ENCODE measurements at regions not wholly inside any gene's neighbourhood (a gene's known extent, or its start where the extent isn't known, plus 50 kb on each side); places are given as distances from the start of the nearest gene placed in this dataset.
A peak's percentile ranks its signal among the peaks of the same experiment; 100 is the strongest.
"Not testable (repeated sequence)": the region's sequence is repeated elsewhere in the genome, so short reads cannot be mapped to it uniquely, and the experiment has no call there.

DNA sequence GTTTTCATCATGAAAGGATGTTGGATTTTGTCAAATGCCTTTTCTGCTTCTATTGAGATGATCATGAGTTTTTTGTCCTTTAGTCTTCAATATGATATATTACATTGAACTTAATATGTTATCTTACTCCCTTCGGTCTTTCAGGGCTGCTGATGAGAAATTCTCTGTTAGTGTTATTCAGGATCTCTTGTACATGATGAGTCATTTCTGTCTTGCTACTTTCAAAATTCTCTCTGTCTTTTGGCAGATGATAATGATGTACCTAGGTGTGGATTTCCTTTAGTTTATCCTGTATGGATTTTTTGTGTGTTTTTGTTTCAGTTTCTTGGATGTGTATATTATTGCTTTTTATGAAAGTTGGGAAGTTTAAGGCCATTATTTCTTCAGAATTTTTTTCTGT is 320.9 kb upstream of the NPSR1 start:
- DNase-seq: no peak

DNA sequence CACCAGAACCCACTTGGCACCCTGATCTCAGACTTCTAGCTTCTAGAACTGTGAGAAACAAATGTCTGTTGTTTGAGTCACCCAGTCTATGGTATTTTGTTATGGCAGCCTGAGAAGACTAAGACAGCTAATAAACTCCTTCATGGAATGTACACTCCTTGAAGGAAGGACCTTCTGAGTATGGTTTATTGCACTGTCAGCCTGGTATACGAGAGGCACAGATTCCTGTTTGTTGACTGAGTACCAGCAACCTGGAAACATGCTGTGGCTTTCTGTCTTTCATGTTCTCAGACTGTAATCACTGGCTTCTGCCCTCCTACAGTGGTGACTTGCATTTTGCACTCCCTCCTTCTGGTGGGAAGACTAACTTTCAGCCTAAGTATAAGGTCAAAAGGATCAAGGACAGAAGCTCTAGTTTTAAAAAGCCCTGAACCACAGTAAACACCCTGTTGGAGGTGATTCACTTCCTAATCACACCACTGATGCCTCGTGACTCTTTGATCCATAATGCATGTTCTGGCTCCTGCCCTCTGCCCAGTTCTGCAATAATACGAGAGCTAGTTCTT is 319.0 kb upstream of the NPSR1 start:
- no peak for DNase-seq

DNA sequence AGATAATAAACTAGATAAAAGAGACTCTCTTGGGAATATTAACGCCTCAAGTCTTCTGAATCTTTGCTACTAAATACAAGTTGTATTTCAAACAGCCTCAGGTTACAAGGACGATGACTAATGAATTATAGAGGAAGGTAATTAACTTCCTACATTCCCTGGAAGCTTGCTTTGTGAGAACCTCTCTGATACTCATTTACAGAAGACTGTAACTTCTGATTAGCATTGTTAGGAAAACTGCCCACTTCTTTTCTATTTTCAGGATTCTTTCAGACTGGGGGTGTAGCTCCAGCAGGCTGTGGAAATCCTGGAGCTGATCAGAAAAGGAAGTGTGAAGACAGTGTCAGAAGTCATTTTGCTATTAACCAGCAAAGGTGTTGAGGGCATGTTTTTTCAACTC is 316.7 kb upstream of the NPSR1 start:
- no peak for DNase-seq

DNA sequence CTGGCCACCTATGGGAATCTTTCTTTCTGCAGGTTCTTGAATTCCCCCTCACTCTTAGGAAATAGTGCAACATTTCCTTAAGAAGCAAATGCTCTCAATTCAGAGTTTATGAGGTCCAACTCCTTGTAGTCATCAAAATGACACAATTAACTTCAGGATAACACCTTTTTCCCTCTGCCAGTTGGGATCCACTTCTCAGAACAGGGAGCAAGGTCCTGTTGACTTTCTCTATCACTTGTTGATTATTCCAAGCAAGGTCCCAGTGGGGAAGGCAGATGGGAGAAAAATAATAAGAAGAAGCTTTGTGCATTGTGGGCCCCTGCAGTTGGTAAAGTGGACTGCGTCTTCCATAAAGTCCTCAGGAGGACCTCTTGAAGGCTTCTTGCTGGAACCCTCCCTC is 315.6 kb upstream of the NPSR1 start:
- no peak for DNase-seq

DNA sequence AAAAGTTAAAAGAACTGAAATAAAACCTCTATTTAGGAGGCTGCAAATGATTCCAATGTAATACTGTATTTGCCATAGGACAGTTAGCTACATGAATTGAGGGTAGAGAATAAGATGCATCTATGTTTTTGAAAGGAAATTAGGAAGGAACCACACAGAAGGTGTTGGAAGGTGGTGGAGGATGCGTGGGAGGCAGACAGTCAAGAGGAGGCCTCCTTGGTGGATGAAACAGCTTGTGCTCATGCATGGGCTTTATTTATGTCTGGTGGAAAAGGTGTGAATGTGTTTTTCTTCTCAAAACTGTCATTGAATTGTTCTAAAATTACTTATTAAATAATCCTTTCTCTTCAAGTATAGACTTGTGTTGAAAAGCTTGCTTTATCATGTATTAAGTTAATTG is 314.4 kb upstream of the NPSR1 start:
- DNase-seq: no peak

DNA sequence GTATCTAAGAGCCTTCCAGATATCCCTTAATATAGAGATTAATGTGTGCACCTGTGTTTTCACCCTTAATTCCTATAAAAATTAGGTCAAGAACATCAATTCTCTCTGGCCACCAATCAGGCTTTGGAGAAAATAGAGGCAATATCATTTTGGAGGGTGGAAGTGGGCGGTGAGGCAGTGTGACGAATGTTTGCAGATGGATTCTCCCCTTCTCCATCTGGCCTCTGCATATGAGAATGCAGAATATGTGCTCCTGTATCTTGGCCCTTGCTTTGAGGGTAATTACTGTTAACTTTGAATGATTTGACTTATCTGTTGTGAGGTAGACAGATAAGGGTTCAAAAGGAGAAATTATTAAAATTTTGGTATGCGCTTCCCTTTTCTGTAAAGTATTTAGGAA is 304.0 kb upstream of the NPSR1 start:
- no peak for DNase-seq

DNA sequence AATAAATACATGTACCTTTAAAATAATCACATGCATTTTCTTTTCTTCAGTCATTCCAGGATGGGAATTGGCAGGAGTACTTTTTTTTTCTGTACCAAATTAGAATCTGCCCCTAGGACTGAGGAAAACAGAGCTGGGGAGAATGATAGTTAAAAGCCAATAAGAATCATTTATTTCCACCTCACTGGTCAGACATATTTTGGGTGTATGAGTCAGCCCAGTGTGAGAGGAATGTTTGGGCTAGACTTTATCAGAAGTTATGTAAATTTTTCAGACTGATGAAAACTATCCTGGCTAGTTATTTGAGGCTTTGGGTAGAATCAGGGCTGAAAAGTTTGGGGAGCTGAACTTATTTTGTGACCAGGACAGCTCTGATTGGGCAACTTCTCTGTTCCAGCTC is 303.1 kb upstream of the NPSR1 start:
- DNase-seq: peak in 1 of 2 experiments; percentile 36

DNA sequence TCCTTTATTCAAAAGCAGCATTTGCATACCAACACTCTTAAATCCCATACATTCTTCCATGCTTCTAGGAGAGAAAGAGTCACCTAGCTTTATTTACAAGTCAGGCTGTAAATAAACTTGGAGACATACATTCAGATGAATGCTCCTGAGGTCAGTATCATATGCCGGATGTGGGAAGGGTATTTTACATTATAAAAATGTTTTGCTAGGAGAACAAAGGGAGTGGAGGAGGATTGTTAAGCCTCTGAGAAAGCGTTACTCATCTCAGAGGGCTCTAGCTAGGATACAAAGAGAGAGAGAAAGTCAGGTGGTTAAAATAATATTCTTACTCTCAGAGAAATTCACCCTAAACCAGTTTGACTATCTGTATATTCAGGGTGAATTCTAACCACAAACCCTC is 300.9 kb upstream of the NPSR1 start:
- no peak for DNase-seq

DNA sequence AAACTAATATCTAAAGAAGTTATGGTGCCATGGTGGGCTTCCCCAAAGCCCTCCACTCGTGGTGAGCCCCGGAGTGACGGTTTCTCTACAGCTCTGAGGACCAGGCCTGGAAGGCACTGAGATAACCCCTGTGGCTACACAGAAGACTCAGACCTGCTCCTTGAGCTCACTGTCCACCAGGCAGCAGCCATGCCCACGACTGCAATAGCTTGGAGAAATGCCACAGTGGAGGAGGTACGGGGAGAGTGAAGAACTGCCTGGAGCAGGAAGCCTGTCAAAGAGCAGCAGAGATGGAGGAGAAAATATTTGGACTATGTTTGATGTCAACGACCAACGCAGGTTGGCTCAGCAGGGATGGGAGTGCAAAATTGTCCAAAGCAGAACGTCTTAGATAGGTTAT is 300.1 kb upstream of the NPSR1 start:
- DNase-seq: no peak

DNA sequence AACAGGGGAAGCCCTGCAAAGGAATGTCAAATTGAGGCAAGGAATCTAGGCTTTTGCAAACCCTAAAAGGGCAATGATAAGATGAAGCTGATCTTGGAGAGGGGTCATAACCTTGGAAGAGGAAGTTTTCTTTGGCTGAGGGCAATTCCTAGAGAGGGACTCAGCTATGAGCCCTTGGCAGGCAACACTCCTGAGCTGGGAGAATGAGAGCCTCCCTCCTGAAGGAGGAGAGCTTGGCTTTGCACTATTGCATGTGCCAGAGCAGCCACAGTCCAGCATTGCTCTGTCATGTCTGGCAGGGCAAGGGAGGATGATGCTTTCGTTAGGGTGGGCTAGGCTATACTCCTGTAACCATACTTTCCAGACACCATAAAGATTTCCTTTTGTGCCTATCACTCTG is 299.4 kb upstream of the NPSR1 start:
- not testable (repeated sequence) for DNase-seq

DNA sequence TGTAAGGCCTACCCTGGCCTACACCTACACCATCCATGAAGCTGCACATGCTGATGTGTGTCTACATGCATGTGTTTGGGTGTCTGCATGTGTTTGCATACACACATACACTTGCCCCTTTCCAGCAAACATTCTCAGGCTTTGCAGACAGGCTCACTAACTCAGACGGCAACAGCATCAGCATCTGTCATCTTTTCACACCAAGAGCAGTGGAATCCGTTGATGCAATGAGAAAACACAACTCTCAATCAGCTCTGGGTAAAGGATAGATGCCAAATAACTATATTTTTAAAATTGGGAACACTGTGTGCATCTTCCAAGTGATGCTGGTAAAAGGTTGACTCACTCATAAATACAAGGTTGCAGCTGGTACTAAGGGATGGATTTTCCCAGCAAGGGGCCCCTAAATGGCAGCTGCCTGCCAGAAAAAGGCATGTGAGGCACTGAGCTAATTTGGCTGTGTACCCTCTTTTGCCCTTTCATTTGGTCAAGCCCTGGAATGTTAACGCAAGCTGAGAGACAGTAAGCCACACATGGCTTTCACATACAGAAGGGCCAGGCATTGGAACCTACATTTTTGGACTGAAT is 296.3 kb upstream of the NPSR1 start:
- DNase-seq: peak in 1 of 2 experiments; percentile 32

DNA sequence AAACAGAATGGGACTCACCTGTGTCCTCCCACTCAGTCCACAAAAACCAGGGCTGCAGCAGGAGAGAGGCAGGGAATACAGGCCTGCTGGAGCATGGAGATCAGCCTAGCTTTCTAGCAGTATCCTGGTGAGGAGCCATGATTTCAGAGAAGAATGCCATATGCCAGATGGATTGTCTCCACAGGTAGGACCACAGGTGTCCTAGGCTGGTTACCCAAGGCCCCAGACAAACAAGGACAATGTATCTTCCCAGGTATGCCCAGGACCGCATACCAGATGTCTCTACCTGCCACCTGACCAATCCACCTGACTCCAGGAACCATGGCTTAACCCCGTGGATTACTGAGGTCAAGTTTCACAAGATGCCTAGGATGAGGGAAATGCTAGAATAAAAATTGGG is 295.4 kb upstream of the NPSR1 start:
- DNase-seq: no peak

DNA sequence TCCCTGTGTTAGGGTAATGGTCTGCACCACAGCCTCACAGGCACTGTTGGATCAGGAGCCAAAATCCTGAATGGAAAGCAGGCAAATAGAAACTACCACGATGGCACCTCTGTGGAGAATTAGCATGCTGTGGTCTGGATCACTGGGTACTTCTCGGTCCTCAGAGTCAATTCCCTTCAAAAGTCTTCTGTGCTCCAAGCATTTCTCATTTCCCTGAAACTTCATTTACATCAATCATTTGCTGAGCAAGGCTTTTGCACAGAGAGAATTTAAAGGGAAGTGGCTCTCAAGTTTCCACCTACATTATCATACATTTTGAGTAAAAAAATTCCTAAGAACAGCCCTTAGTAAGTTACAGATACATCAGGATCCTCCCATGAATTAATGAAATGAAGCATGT is 293.9 kb upstream of the NPSR1 start:
- no peak for DNase-seq

DNA sequence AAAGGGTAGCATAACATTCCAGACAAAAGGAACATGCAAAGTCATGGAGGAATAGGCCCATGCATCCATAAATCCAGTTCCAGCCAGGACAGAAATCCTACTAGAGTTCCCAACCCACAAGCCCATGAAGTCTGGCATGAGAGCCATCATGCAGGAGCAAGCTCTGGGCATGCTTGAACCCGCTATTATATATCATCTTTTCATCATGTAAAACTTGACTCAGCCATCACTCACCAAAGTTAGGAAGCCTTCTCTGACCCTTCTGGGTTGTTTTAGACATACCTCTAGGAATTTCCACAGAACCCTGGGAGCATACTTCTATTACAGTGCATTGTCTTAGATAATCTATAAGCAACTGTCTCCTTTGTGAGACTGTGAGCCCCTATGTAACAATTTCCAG is 293.0 kb upstream of the NPSR1 start:
- DNase-seq: no peak

DNA sequence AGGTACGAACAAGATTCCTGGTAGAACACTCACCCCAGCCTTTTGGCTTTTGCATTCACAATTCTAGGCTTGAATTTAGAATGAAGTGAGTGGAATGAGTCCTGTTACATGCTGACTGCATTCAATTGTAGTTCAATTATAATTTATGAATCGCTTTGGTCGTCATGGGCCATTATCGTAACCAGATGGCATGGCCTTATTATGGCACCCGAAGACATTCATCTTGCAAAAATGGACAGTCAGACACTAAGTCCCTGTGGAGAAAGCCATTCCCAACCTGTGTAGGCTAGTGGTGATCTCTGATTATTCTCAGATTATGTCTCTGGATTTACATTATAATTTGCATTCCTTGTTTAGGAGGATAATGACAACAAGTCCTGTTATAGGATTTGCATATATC is 292.4 kb upstream of the NPSR1 start:
- DNase-seq: no peak

DNA sequence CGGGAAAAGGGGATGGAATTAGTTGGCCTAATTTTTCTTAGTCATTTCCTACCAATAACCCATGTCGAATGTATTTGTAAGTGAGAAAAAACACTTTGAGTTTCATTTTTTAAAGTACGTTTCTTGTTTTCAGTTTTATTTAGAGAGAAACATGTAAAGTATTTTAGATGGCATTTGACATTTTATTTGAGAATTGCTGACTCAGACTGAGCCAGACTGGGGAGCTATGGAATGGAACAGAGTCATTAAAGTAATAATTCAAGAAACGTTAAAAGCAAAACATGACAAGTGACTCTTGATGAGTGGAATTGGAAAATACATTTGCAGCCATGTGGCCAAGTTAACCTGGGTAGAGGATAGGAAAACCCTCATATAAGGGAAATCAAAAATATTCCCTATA is 286.1 kb upstream of the NPSR1 start:
- no peak for DNase-seq

DNA sequence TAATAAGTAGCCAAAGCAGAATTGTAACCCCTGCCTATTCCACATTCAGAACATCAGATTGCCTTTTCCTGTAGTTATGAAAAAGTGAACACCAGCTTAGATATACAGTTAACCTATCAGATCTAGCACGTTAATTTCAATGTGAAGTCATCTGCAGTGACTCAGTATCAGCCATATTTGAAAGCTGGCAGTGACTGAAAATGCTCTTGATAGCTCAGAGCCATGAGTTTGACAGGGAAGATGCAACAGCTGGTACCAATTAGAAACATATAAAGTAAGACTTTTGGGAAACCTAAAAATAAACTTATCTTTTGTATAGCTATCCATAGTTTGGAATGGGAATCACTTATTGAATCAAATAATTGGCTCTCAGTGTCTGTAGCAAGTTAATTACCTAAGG is 284.1 kb upstream of the NPSR1 start:
- DNase-seq: no peak

DNA sequence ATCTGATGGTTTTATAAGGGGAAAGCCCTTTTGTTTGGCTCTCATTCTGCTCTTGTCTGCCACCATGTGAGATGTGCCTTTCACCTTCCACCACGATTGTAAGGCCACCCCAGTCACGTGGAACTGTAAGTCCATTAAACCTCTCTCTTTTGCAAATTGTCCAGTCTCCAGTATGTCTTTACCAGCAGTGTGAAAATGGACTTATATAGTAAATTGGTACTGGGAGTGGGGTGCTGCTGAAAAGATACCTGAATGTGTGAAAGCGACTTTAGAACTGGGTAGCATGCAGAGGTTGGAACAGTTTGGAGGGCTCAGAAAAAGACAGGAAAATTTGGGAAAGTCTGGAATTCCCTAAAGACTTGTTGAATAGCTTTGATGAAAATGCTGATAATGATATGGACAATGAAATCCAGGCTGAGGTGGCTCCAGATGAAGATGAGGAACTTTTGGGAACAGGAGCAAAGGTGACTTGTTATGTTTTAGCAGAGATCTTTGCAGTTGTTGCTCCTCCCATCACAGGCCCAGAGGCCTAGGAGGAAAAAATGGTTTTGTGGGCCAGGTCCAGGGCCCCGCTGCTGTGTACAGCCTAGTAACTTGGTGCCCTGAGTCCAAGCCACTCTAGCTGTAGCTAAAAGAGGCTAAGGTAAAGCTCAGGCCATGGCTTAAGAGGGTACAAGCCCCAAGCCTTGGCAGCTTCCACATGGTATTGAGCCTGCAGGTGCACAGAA is 275.7 kb upstream of the NPSR1 start:
- no peak for DNase-seq

DNA sequence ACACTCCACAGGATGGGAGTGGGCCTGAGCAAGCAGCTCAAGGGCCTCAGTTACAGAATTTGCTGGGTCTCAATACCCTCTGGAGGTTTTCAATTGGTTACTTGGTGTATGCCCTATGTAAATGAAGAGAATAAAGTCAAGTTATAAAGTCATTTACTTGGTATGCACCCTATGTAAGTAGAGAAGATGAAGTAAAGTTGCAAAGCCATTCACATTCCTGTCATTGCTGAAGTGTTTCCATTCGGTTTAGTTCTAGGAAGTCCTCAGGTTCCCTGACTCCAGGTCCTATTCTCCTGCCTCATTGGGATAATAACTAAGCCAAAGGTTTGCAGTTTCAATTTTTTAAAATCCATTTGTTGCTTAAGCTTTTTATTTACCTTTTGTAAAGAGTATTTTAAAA is 272.6 kb upstream of the NPSR1 start:
- no peak for DNase-seq

DNA sequence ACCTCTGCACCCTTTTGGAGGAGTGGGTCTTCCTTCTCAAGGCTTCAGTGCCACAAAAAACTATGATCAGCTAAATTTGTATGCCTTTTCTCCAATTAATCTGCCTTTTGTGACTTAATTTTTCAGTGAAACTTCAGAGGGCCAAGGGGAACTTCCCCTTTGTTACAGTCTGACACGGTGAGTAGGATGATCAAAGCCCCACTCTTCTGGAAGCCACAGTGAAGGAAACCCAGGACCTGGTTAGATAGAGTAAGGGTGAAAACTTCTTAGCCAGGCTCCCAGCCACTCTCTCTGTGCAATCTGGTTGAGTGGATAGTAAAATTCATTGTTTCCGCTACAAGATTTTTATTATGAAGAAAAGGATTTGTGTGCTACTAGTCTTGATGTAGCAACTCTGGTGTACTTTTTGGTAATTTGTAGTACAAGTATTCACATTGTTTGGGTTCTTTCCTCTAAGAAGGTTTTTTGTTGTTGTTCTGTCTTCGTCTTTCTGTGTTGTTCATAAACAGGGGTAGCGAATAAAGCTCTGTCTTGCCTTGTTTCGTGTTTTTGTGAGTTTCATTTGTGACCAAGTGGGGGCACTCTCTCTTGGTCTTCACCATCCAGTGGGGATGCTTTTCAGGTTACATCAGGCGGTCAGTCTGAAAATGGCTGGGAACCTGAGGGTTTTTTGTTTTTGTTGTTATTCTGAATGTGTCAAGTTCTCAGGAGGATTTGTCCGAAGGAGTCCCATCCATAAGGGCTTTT is 268.5 kb upstream of the NPSR1 start:
- no peak for DNase-seq

DNA sequence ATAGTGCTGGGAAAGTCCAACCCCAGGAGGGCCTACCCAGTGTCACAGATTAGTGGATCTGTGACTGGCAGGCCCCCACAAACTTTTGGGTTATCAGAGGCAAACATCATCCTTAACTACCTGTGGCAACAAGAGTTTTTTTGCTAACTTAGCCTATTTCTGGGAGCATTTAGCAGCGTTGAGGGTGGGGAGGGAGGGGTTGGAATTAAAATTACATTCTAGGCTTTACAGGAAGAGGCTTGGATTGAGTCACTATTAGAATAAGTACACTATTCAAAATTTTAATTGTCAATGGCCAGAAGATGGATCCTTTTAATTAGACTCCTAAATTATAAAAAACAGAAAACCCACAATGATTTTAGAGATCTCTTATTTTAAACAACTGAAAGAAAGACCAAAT is 267.9 kb upstream of the NPSR1 start:
- DNase-seq: no peak

DNA sequence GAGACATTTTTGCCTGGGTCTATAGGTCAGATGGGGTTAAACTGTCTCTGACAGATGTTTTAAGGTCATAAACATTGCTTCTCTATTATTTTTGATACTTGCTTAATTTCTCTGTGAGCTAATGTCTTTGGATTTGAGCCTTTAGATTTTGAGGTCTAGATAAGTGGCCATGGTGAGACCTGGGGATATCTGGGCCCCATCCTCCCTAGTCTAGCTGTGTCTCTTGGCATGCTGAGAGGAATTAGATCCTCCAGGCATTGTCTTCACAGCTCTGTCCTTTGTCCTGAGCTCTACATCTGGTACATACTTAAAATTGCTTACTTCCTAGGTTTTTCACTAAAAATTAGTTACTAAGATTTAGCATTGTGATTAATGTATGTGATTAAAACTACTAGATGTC is 265.0 kb upstream of the NPSR1 start:
- DNase-seq: no peak

DNA sequence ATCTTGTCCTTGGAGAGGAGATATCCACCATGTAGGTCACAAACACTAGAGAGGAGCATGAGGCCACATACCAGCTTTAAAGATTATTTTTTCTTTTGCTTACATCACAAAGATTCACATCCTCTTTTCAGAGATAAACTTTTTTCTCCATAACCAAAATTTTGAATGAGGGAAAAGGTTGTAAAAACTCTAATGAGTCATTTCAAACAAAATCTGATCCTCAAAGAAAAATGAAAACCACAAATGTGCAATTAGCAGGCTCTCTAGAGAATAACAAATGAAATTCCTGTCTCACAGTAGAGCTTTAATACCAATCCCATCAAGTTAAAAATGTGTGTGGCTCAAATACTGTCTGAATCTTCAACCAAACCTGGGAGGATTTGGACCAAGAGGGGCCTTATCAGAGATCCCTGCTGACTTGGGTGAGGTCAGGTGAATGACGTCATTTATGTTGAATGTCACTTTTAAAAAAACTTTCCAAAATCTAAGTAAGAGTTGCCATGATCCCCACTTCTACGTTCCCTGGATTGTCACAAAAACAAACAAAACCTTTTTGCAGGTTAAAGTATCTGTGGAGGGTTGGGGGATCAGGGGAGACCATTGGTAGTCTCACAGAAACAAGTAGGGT is 261.5 kb upstream of the NPSR1 start:
- DNase-seq: no peak

DNA sequence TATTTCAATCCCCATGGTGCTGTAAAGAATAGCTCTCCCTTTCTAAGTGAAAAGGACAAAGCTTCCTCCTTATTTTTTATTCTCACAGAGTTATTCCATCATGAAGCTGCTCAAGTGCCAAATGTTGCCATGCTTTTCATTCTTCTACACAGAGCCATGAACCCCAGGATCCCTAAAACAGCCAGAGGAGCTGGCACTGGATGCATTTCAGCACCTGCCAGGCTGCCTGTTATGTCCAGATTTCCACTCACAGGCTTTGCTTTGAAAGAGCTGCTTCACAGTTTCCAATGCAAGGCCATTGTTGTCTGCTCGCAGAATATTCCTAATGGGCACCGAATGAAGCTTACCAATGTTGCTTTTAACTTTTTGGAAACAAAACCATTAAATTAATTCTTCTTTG is 256.2 kb upstream of the NPSR1 start:
- no peak for DNase-seq

Data from NCI-H446 (cell line).